Choroid plexus epithelial cell (primary cell): ENCODE measurements at regions not wholly inside any gene's neighbourhood (a gene's known extent, or its start where the extent isn't known, plus 50 kb on each side); places are given as distances from the start of the nearest gene placed in this dataset.

ENCODE experiments used
- DNase-seq: peaks from one replicate; pipeline ENCODE4 v3.0.0-alpha.2; 2010; ENCODE audit warnings: low read depth
- H3K4me3 ChIP-seq: 2 replicates; pipeline ENCODE4 v1.5.1; 2011; ENCODE audit warnings: low read depth, mild to moderate bottlenecking, control low read depth, low read length, moderate library complexity
- CTCF ChIP-seq: conservative IDR thresholded peaks from 2 replicates; pipeline ENCODE4 v1.5.1; 2011; ENCODE audit warnings: low read depth, mild to moderate bottlenecking, control low read depth, inconsistent platforms, low read length, moderate library complexity

GRCh38 chr6:15985379-15985959 is 143.4 kb upstream of the MYLIP start:
- DNase-seq: no peak
- no peak for TF ChIP-seq CTCF
- H3K4me3 ChIP-seq: no peak overlapping the region

GRCh38 chr6:15981956-15982355 is 146.9 kb upstream of the MYLIP start:
- no peak overlapping the region for H3K4me3 ChIP-seq
- no peak for DNase-seq
- no peak for TF ChIP-seq CTCF

- TF ChIP-seq CTCF: no peak
- no peak for DNase-seq
- no peak overlapping the region for H3K4me3 ChIP-seq
These were observed 148.1 kb upstream of the MYLIP start for GRCh38 chr6:15980801-15981200.

GRCh38 chr6:15978426-15978825 is 150.5 kb upstream of the MYLIP start:
- H3K4me3 ChIP-seq: no peak overlapping the region
- DNase-seq: no peak
- no peak for TF ChIP-seq CTCF

GRCh38 chr6:15977050-15977449 is 151.8 kb upstream of the MYLIP start:
- no peak for DNase-seq
- no peak for TF ChIP-seq CTCF
- H3K4me3 ChIP-seq: no peak overlapping the region

- no peak for DNase-seq
- no peak for TF ChIP-seq CTCF
- no peak overlapping the region for H3K4me3 ChIP-seq
These were observed 154.1 kb upstream of the MYLIP start for GRCh38 chr6:15974817-15975216.

- DNase-seq: no peak
- TF ChIP-seq CTCF: no peak
- H3K4me3 ChIP-seq: no peak overlapping the region
These were observed 158.4 kb upstream of the MYLIP start for GRCh38 chr6:15970517-15970916.
